ENCODE measurements at regions not wholly inside any gene's neighbourhood (a gene's known extent, or its start where the extent isn't known, plus 50 kb on each side); places are given as distances from the start of the nearest gene placed in this dataset.

DNA sequence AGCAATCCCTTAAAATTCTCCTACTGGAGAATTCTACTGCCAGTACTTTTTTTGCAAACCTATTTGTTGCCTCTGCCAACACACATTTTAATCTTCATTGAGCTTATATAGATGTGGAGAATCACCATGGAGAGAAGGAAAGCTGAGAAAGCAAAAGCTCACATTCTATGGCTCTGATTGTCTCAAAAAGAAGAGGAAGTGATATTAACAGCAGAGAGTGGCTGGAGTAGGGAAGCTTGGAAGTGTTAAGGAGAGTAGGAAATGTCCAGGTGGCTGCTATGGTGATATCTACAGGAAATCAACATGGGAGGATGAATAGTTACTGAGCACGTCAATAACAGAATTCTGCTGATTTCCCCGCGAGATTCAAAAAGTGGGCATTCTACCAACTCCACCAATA, 78.8 kb upstream of the TDRD3 start:
- Histone ChIP-seq H3K9ac (ENCODE audit: low read depth, low read length) (no peak overlapping the region), H3K4me3 (ENCODE audit: low read depth in 1 of 2, low read length in 2 of 2) (no peak overlapping the region), H3K36me3 (ENCODE audit: insufficient read depth, low read length) (no peaks in the 10 kb centered on the region), H3K27ac (ENCODE audit: low read length) (no peak overlapping the region), H2AFZ (ENCODE audit: low read depth, low read length) (no peak overlapping the region), H4K20me1 (ENCODE audit: insufficient read depth, low read length) (no peaks in the 10 kb centered on the region), H3K27me3 (ENCODE audit: insufficient read depth, low read length, poor library complexity) (no peaks in the 10 kb centered on the region), H3K4me2 (ENCODE audit: insufficient read depth, low read length) (no peak overlapping the region), H3K4me1 (ENCODE audit: insufficient read depth, low read length) (no peaks in the 10 kb centered on the region), H3K9me3 (ENCODE audit: insufficient read depth, low read length, severe bottlenecking) (no peaks in the 10 kb centered on the region), H3K79me2 (ENCODE audit: insufficient read depth, low read length) (no peaks in the 10 kb centered on the region)
- no peak for ATAC-seq (ENCODE audit: insufficient read depth, low read depth)
- TF ChIP-seq, protein P1, sequence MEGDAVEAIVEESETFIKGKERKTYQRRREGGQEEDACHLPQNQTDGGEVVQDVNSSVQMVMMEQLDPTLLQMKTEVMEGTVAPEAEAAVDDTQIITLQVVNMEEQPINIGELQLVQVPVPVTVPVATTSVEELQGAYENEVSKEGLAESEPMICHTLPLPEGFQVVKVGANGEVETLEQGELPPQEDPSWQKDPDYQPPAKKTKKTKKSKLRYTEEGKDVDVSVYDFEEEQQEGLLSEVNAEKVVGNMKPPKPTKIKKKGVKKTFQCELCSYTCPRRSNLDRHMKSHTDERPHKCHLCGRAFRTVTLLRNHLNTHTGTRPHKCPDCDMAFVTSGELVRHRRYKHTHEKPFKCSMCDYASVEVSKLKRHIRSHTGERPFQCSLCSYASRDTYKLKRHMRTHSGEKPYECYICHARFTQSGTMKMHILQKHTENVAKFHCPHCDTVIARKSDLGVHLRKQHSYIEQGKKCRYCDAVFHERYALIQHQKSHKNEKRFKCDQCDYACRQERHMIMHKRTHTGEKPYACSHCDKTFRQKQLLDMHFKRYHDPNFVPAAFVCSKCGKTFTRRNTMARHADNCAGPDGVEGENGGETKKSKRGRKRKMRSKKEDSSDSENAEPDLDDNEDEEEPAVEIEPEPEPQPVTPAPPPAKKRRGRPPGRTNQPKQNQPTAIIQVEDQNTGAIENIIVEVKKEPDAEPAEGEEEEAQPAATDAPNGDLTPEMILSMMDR (IDR thresholded peaks at IDR 0.05; ENCODE audit: borderline replicate concordance, extremely low read depth, low read length, poor library complexity, severe bottlenecking): no peak
- no peak for TF ChIP-seq EZH2 (IDR thresholded peaks at IDR 0.05; ENCODE audit: borderline replicate concordance, low read depth, low read length, severe bottlenecking)
- no peak for DNase-seq

DNA sequence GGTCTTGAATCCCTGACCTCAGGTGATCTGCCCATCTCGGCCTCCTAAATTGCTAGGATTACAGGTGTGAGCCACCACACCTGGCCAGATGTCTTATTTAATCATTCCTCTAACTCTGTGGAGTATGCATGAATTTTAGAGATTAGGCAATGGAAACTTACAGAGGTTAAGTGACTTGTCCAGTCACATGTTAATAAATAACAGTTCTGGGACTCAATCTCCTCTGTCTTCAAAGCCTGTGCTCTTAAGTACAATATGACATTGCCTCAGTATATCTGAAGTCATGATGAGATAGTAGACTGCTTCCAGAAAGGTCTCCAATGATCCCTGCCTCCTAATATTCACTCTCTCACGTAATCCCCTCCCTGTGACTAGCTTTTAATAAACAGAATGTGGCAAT, 72.9 kb upstream of the TDRD3 start:
- Histone ChIP-seq H2AFZ (ENCODE audit: low read depth, low read length) (no peak overlapping the region), H3K4me3 (ENCODE audit: low read depth in 1 of 2, low read length in 2 of 2) (no peak overlapping the region), H3K27me3 (ENCODE audit: insufficient read depth, low read length, poor library complexity) (no peaks in the 10 kb centered on the region), H3K9ac (ENCODE audit: low read depth, low read length) (no peak overlapping the region), H3K36me3 (ENCODE audit: insufficient read depth, low read length) (no peaks in the 10 kb centered on the region), H3K9me3 (ENCODE audit: insufficient read depth, low read length, severe bottlenecking) (no peaks in the 10 kb centered on the region), H3K4me1 (ENCODE audit: insufficient read depth, low read length) (no peaks in the 10 kb centered on the region), H3K79me2 (ENCODE audit: insufficient read depth, low read length) (no peaks in the 10 kb centered on the region), H3K4me2 (ENCODE audit: insufficient read depth, low read length) (no peak overlapping the region), H4K20me1 (ENCODE audit: insufficient read depth, low read length) (no peaks in the 10 kb centered on the region), H3K27ac (ENCODE audit: low read length) (no peak overlapping the region)
- DNase-seq: no peak
- no peak for ATAC-seq (ENCODE audit: insufficient read depth, low read depth)
- TF ChIP-seq, protein P1 (IDR thresholded peaks at IDR 0.05; ENCODE audit: borderline replicate concordance, extremely low read depth, low read length, poor library complexity, severe bottlenecking): no peak
- TF ChIP-seq EZH2 (IDR thresholded peaks at IDR 0.05; ENCODE audit: borderline replicate concordance, low read depth, low read length, severe bottlenecking): no peak

DNA sequence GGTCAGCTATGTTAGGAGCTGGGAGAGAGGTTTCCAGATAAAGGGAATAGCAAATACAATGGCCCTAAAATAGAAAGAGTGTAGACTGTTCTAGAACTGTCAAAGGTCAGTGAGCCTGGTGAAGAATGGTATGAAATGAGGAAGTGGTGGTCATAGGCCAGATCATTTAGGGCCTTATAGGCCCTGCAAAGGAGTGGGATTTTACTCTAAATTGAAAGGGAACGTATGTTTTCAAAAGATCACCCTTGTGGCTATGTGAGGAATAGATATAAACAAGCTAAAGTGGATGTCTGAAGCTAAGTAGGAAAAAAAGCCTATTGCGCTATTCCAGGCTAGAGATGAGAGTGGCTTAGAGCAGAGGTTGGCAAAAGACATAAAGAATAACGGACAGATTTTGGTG, 70.7 kb upstream of the TDRD3 start:
- H3K9me3 ChIP-seq (ENCODE audit: insufficient read depth, low read length, severe bottlenecking): no peaks in the 10 kb centered on the region
- no peaks in the 10 kb centered on the region for H3K4me1 ChIP-seq (ENCODE audit: insufficient read depth, low read length)
- no peaks in the 10 kb centered on the region for H3K79me2 ChIP-seq (ENCODE audit: insufficient read depth, low read length)
- H3K9ac ChIP-seq (ENCODE audit: low read depth, low read length): no peak overlapping the region
- no peak overlapping the region for H3K4me3 ChIP-seq (ENCODE audit: low read depth in 1 of 2, low read length in 2 of 2)
- DNase-seq (no peak), ATAC-seq (ENCODE audit: insufficient read depth, low read depth) (no peak)
- H3K36me3 ChIP-seq (ENCODE audit: insufficient read depth, low read length): no peaks in the 10 kb centered on the region
- no peaks in the 10 kb centered on the region for H4K20me1 ChIP-seq (ENCODE audit: insufficient read depth, low read length)
- H2AFZ ChIP-seq (ENCODE audit: low read depth, low read length): no peak overlapping the region
- H3K27ac ChIP-seq (ENCODE audit: low read length): no peak overlapping the region
- no peak overlapping the region for H3K4me2 ChIP-seq (ENCODE audit: insufficient read depth, low read length)
- TF ChIP-seq EZH2 (IDR thresholded peaks at IDR 0.05; ENCODE audit: borderline replicate concordance, low read depth, low read length, severe bottlenecking): no peak
- no peaks in the 10 kb centered on the region for H3K27me3 ChIP-seq (ENCODE audit: insufficient read depth, low read length, poor library complexity)

DNA sequence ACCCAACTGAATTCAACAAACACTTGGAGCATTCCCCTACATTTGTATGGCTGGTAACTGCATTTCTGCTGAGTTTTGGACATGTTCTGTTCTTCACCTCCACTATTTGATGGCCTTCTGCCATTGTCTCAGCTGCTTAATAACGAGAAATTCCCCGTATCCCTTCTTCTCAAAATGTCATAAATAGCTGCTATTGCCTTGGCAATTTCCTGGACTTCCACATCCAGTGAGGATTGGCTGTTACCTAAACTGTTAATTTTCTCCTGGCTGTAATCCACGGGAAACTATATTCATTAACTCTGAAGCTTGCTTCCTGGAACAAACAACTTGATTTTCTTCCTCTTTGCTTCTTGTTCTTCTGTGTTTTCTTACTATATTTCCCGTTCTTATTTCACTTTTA, 69.5 kb upstream of the TDRD3 start:
- H3K79me2 ChIP-seq (ENCODE audit: insufficient read depth, low read length): no peaks in the 10 kb centered on the region
- no peaks in the 10 kb centered on the region for H3K9me3 ChIP-seq (ENCODE audit: insufficient read depth, low read length, severe bottlenecking)
- H3K27me3 ChIP-seq (ENCODE audit: insufficient read depth, low read length, poor library complexity): no peaks in the 10 kb centered on the region
- TF ChIP-seq, protein P1 (IDR thresholded peaks at IDR 0.05; ENCODE audit: borderline replicate concordance, extremely low read depth, low read length, poor library complexity, severe bottlenecking): no peak
- TF ChIP-seq EZH2 (IDR thresholded peaks at IDR 0.05; ENCODE audit: borderline replicate concordance, low read depth, low read length, severe bottlenecking): no peak
- DNase-seq: no peak
- no peaks in the 10 kb centered on the region for H3K4me1 ChIP-seq (ENCODE audit: insufficient read depth, low read length)
- H4K20me1 ChIP-seq (ENCODE audit: insufficient read depth, low read length): no peaks in the 10 kb centered on the region
- H3K9ac ChIP-seq (ENCODE audit: low read depth, low read length): no peak overlapping the region
- no peak overlapping the region for H3K4me2 ChIP-seq (ENCODE audit: insufficient read depth, low read length)
- no peak overlapping the region for H2AFZ ChIP-seq (ENCODE audit: low read depth, low read length)
- no peak overlapping the region for H3K4me3 ChIP-seq (ENCODE audit: low read depth in 1 of 2, low read length in 2 of 2)
- H3K27ac ChIP-seq (ENCODE audit: low read length): no peak overlapping the region
- no peak for ATAC-seq (ENCODE audit: insufficient read depth, low read depth)
- H3K36me3 ChIP-seq (ENCODE audit: insufficient read depth, low read length): no peaks in the 10 kb centered on the region

All from DND-41 (cell line).